Tibial artery (tissue), 4 donors: ENCODE measurements at regions not wholly inside any gene's neighbourhood (a gene's known extent, or its start where the extent isn't known, plus 50 kb on each side); places are given as distances from the start of the nearest gene placed in this dataset.

Experiments
- DNase-seq, 2 donors: peaks; one replicate each; pipeline ENCODE4 v3.0.0-alpha.2; 2019
- H3K27ac ChIP-seq, 2 donors: fragments of 200-600 bp; sonication (generic) in 1 of 2; 1 replicate in 1 of 2; 2 replicates in 1 of 2; pipeline ENCODE4 v1.5.1; 2018 to 2019; ENCODE audit warnings: mild to moderate bottlenecking in 1 of 2
- H3K27me3 ChIP-seq, 2 donors: fragments of 200-600 bp; sonication (generic) in 1 of 2; one replicate each; pipeline versions ENCODE4 v1.5.1 to v1.6.0; 2016 to 2019
- H3K36me3 ChIP-seq, 3 donors: fragments of 200-600 bp; sonication (generic) in 2 of 3; one replicate each; pipeline ENCODE4 v1.5.1; 2016 to 2019; ENCODE audit warnings: mild to moderate bottlenecking in 2 of 3
- H3K4me1 ChIP-seq, 4 donors: fragments of 200-600 bp; sonication (generic) in 2 of 4; 1 replicate in 3 of 4; 2 replicates in 1 of 4; pipeline ENCODE4 v1.5.1; 2016 to 2019
- H3K4me3 ChIP-seq, 2 donors: fragments of 200-600 bp; sonication (generic) in 1 of 2; 1 replicate in 1 of 2; 2 replicates in 1 of 2; pipeline ENCODE4 v1.5.1; 2018 to 2019; ENCODE audit warnings: mild to moderate bottlenecking in 2 of 2
- H3K9me3 ChIP-seq, 3 donors: fragments of 200-600 bp; sonication (generic) in 1 of 3; one replicate each; pipeline ENCODE4 v1.5.1; 2016 to 2019
- intact Hi-C: fragments of 100-400 bp; cut with DNase I; formaldehyde crosslinking; loops from one replicate; pipeline ENCODE4 v1.15.0; 2023; ENCODE audit warnings: low total_unique reads
- TF ChIP-seq, protein P1 (sequence below), 2 experiments: fragments of 200-600 bp in 1 of 2; fragments of 450-650 bp in 1 of 2; IDR thresholded peaks; one replicate each; pipeline ENCODE4 v1.5.1; 2017 to 2019; ENCODE audit warnings: antibody characterized with exemption in 2 of 2, mild to moderate bottlenecking in 1 of 2, moderate library complexity in 1 of 2

DNA sequence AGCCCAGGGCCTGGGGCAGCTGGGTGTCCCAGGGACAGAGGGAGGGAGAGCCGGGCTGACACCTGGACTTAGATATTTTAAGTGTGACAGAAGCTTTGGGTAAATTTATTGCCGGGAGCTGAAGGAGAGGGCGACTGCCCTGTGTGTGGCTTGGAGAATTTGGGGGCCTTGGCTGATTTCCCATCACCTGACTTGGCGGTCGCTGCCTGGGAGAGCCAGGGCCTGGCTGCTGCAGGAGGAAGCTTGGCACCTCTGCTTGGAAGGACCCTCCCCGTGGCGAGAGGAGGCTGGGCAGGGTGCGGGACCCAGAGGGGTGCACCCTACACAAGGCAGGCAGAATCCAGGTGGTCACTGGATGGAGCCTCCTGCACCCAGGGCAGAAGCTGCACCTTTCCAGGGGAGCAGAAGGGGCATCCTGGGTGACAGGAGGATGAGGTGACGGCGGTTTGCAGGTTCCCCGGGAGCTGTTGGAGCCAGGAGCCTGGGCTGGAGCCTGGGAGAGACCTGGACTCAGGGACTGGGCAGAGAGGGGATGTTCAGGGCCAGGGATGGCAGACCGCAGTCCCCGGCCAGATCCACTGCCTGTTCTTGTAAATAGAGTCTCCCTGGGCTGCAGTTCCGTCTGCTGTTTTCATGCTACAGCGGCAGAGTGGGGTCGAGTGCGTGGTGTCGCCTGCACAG is 72.0 kb downstream of the RGS12 start:
- DNase-seq = no peak
- Histone ChIP-seq H3K4me3 (no peak overlapping the region), H3K36me3 (no peaks in the 10 kb centered on the region), H3K4me1 (peaks cover 4 to 12% (median 11%) of the 10 kb centered on the region in 4 donors), H3K9me3 (no peaks in the 10 kb centered on the region), H3K27me3 (no peaks in the 10 kb centered on the region), H3K27ac (no peak overlapping the region)
- intact Hi-C loops = loop anchor here (10.0 kb wide), 1 partner anchor 60 kb away; no protein-coding TSS in a partner anchor
- TF ChIP-seq, protein P1, sequence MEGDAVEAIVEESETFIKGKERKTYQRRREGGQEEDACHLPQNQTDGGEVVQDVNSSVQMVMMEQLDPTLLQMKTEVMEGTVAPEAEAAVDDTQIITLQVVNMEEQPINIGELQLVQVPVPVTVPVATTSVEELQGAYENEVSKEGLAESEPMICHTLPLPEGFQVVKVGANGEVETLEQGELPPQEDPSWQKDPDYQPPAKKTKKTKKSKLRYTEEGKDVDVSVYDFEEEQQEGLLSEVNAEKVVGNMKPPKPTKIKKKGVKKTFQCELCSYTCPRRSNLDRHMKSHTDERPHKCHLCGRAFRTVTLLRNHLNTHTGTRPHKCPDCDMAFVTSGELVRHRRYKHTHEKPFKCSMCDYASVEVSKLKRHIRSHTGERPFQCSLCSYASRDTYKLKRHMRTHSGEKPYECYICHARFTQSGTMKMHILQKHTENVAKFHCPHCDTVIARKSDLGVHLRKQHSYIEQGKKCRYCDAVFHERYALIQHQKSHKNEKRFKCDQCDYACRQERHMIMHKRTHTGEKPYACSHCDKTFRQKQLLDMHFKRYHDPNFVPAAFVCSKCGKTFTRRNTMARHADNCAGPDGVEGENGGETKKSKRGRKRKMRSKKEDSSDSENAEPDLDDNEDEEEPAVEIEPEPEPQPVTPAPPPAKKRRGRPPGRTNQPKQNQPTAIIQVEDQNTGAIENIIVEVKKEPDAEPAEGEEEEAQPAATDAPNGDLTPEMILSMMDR (IDR thresholded peaks at IDR 0.05) = no peak

DNA sequence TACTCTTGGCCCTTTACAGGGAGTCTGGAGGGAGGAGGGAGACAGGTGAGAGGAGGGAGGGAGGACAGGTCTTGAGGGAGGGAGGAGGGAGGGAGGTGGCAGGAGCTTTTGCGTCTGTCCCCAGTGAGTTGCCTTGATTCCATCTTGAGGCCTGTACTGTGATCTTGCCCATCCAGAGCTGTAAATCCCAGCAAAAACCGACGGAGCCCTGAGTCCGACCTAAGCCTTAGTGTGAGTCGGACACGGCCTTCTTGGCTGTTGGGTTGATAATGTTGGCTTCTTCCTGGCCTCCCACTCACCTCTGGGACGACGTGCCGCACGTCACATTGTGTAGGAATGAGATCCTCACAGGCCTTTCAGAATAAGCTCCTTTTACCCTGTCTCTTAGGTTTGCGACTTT is 72.5 kb downstream of the RGS12 start:
- DNase-seq = no peak
- Histone ChIP-seq H3K36me3 (no peaks in the 10 kb centered on the region), H3K27ac (no peak overlapping the region), H3K9me3 (no peaks in the 10 kb centered on the region), H3K27me3 (no peaks in the 10 kb centered on the region), H3K4me3 (no peak overlapping the region), H3K4me1 (peaks cover 4 to 17% (median 14%) of the 10 kb centered on the region in 4 donors)
- TF ChIP-seq, protein P1 (IDR thresholded peaks at IDR 0.05) = no peak
- intact Hi-C loops = loop anchor here (10.0 kb wide), 1 partner anchor 59 kb away; no protein-coding TSS in a partner anchor

DNA sequence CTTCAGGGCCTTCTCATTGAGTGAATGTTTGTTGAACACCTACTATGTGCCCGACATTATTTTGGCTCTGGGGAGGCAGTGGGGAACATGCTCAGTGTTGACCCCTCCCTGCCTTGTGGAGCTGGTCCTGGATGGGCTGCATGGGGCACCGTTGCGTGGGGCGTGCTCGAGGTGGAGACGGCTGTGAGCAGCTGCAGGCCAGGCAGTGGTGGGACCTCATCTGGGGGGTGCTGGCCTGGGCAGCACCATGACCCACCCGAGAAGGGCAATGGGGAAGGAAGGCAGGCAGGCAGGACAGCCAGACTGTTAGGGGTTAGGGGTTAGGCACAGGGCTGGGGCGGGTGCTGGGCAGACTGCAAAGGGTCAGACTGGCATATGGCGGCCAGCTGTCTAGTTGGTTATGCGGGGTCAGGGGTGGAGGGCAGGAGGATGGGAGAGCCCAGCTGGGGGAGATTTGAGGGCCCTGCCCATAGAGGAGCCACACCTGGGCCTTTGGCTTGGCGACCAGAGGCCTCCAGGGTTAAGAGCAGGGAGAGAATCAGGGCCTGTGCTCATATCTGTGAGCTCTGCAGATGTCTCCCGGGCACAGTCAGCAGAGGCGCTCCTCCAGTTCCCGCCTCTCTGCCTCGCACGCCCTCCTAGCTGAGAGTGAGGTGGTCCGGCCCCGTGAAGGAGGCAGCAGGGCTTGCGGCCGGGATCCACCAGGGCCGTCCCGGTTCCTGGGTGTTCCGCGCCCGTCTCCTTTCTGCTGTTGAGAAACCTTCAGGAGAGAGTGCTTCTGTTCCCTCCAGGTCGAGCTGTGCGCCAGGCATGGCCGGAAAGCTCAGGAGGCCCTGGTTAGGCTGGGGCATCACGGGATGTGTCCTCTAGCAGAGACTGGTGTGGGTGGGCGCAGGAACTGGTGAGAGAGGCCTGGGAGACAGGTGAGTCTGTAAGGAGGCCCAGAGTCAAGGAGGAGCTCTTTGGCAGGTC is 73.3 kb downstream of the RGS12 start:
- Histone ChIP-seq H3K36me3 (no peaks in the 10 kb centered on the region), H3K27ac (no peak overlapping the region), H3K4me3 (no peak overlapping the region), H3K9me3 (no peaks in the 10 kb centered on the region), H3K27me3 (no peaks in the 10 kb centered on the region), H3K4me1 (peaks cover 4 to 20% (median 15%) of the 10 kb centered on the region in 4 donors)
- intact Hi-C loops = loop anchor here (10.0 kb wide), 1 partner anchor 59 kb away; no protein-coding TSS in a partner anchor
- TF ChIP-seq, protein P1 (IDR thresholded peaks at IDR 0.05) = no peak
- DNase-seq = no peak

DNA sequence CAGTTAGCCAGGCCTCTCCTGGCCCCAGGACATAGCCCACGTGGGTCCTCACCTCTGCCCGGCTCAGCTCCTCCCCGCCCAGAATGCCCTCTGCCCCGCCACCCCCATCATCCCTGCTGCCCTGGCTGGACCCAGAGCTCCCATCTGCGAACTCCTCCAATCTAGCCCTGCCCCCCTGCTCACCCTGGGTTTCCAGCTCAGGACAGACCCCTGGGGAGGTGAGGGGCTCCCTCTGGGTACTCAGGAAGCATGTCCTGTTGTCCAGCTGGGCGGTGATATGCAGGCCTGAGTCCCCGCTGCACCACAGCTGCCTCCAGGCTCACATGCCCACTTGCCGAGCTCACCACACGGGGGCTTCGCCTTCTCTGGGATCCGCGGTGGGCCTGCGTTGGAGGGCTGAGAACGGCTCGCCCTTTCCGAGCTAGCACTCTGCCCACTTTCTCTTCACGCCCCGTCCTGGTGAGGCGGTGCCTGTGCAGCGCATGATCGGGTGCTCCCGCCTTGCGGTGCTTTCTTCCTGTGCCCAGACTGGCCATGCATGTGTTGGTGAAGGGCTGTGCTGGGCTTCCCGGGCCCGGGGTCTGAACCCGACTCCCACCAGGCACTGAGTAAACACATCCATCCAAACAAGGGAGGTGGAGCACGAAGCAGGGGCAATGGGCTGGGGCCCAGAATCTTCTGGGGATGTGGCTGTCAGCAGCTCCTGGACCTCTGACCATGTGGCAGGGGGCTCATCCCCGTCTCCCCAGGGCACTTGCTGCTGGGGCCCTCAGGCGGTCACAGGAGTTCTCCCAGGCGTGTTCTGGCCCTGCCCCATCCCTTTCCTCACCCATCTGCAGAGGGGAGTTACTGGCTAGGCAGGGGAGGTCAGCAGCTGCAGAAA is 74.3 kb downstream of the RGS12 start:
- Histone ChIP-seq H3K36me3 (no peaks in the 10 kb centered on the region), H3K27ac (no peak overlapping the region), H3K9me3 (no peaks in the 10 kb centered on the region), H3K4me3 (no peak overlapping the region), H3K4me1 (peaks cover 4 to 20% (median 15%) of the 10 kb centered on the region in 4 donors), H3K27me3 (no peaks in the 10 kb centered on the region)
- no peak for DNase-seq
- TF ChIP-seq, protein P1 (IDR thresholded peaks at IDR 0.05) = no peak
- intact Hi-C loops = loop anchor here (10.0 kb wide), 1 partner anchor 58 kb away; no protein-coding TSS in a partner anchor

DNA sequence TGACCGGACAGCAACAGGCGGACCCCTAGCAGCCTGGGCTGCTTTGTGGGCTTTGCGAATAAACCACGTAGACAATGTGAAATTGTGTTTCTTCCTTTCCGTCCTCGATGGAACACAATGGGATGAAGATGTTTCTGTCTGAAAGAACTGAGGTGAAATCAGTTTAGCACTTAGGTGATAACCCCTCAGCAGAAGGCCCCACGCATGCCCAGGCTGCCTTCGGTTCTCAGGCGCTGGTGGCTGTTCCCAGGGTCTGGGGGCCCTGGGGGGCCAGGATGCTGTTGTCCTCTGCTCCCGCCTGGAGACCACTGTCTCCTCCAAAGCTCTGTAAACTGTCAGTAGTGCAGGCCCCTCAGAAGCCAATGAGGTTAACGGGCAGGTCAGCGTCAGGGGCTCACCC is 73.9 kb upstream of the HGFAC start:
- H3K36me3 ChIP-seq = no peaks in the 10 kb centered on the region
- intact Hi-C loops = loop anchor here (10.0 kb wide), 1 partner anchor 57 kb away; no protein-coding TSS in a partner anchor
- H3K27me3 ChIP-seq = no peaks in the 10 kb centered on the region
- H3K4me1 ChIP-seq = peaks cover 4 to 20% (median 15%) of the 10 kb centered on the region in 4 donors
- no peak overlapping the region for H3K27ac ChIP-seq
- DNase-seq = no peak
- no peak overlapping the region for H3K4me3 ChIP-seq
- H3K9me3 ChIP-seq = no peaks in the 10 kb centered on the region
- TF ChIP-seq, protein P1 (IDR thresholded peaks at IDR 0.05) = no peak
